ENCODE measurements at regions not wholly inside any gene's neighbourhood (a gene's known extent, or its start where the extent isn't known, plus 50 kb on each side); places are given as distances from the start of the nearest gene placed in this dataset.
"Not testable (repeated sequence)": the region's sequence is repeated elsewhere in the genome, so short reads cannot be mapped to it uniquely, and the experiment has no call there.

DNA sequence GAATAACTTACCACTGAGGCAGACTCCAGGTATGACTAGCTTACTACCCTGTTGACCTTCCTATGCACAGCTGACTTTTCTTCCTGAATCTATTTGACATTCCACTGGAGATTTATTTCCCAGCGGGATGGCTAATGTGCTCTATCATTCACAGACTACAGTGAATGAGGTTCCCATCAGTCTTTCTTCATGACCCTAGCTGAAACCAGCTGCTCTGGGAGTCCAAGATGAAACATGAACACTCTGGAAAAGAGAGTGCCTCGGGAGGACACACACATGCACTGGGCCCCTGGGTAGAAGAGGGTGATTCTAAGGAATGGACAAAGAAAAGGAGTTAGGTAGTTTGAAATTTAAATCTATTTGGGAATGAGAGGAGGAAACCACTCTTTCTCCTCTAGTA, 82.6 kb upstream of the DST start:
- Histone ChIP-seq H2AFZ (no peak overlapping the region), H3K27ac (peak overlapping the region; percentile 89), H3K9me3 (ENCODE audit: low read depth) (no peaks in the 10 kb centered on the region), H3K9me2 (replicated peaks; ENCODE audit: insufficient read depth) (no peaks in the 10 kb centered on the region), H4K20me1 (ENCODE audit: insufficient read depth, poor library complexity, severe bottlenecking) (no peaks in the 10 kb centered on the region), H3K36me3 (replicated peaks; ENCODE audit: insufficient read depth, low read depth) (no peaks in the 10 kb centered on the region), H3K79me2 (peaks cover 22% of the 10 kb centered on the region), H3K4me3 (no peak overlapping the region), H3K4me1 (ENCODE audit: insufficient read depth) (peaks cover 48% of the 10 kb centered on the region), H3K4me2 (no peak overlapping the region), H3K27me3 (no peaks in the 10 kb centered on the region)
- DNase-seq (ENCODE audit: low spot score), result no peak
- 75% methylated on average over 2 of the region's 2 CpGs for WGBS (ENCODE audit: low lambda C conversion rate, missing lambda C conversion rate)
- TF ChIP-seq EZH2 (IDR thresholded peaks at IDR 0.05; ENCODE audit: borderline replicate concordance), result no peak
- TF ChIP-seq, protein P1, sequence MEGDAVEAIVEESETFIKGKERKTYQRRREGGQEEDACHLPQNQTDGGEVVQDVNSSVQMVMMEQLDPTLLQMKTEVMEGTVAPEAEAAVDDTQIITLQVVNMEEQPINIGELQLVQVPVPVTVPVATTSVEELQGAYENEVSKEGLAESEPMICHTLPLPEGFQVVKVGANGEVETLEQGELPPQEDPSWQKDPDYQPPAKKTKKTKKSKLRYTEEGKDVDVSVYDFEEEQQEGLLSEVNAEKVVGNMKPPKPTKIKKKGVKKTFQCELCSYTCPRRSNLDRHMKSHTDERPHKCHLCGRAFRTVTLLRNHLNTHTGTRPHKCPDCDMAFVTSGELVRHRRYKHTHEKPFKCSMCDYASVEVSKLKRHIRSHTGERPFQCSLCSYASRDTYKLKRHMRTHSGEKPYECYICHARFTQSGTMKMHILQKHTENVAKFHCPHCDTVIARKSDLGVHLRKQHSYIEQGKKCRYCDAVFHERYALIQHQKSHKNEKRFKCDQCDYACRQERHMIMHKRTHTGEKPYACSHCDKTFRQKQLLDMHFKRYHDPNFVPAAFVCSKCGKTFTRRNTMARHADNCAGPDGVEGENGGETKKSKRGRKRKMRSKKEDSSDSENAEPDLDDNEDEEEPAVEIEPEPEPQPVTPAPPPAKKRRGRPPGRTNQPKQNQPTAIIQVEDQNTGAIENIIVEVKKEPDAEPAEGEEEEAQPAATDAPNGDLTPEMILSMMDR (IDR thresholded peaks at IDR 0.05; ENCODE audit: poor library complexity), result no peak
- no peak for TF ChIP-seq EZH2phosphoT487 (IDR thresholded peaks at IDR 0.05; ENCODE audit: low read depth, severe bottlenecking, unreplicated experiment)

DNA sequence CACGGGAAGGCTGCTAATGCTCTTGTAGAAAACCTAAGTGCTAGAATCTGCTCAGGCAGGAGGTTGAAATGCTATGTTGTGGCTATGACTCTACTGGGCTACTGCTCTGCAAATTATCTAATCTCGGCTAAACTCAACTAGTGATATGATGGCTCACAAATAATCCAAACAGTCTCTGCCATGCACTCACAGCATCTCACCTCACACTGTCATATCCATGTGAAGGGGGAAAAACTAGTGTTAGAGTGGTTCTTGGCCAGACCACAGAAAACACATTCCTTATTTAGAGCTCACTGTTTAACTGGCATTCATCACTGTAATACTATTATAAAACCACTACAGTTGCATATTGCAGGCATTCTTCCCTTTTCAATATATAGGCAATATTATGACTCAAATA, 81.8 kb upstream of the DST start:
- Histone ChIP-seq H3K36me3 (replicated peaks; ENCODE audit: insufficient read depth, low read depth) (no peaks in the 10 kb centered on the region), H4K20me1 (ENCODE audit: insufficient read depth, poor library complexity, severe bottlenecking) (no peaks in the 10 kb centered on the region), H3K27me3 (no peaks in the 10 kb centered on the region), H3K79me2 (peaks cover 28% of the 10 kb centered on the region), H3K4me1 (ENCODE audit: insufficient read depth) (peaks cover 46% of the 10 kb centered on the region), H3K27ac (peak overlapping the region; percentile 89), H3K9me3 (ENCODE audit: low read depth) (no peaks in the 10 kb centered on the region), H2AFZ (no peak overlapping the region), H3K9me2 (replicated peaks; ENCODE audit: insufficient read depth) (no peaks in the 10 kb centered on the region), H3K4me3 (no peak overlapping the region), H3K4me2 (no peak overlapping the region)
- no peak for DNase-seq (ENCODE audit: low spot score)
- TF ChIP-seq EZH2 (IDR thresholded peaks at IDR 0.05; ENCODE audit: borderline replicate concordance) (no peak), EZH2phosphoT487 (IDR thresholded peaks at IDR 0.05; ENCODE audit: low read depth, severe bottlenecking, unreplicated experiment) (no peak)
- TF ChIP-seq, protein P1 (IDR thresholded peaks at IDR 0.05; ENCODE audit: poor library complexity), result no peak
- WGBS (ENCODE audit: low lambda C conversion rate, missing lambda C conversion rate), result 52% methylated on average over 2 of the region's 2 CpGs

DNA sequence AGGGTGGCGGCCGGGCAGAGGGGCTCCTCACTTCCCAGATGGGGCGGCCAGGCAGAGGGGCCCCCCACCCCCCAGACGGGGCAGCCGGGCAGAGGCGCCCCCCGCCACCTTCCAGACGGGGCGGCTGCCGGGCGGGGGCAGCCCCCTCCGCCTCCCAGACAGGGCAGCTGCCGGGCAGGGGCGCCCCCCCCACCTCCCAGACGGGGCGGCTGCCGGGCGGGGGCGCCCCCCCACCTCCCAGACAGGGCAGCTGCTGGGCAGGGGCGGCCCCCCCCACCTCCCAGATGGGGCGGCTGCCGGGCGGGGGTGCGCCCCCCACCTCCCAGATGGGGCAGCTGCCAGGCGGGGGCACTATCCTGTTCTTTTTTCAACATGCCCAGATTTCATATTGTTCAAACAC, 78.2 kb upstream of the DST start:
- H3K27ac ChIP-seq, result no peak overlapping the region

GRCh38 chr6:56720202-56720601, 77.5 kb upstream of the DST start:
- Histone ChIP-seq H3K27ac (peak overlapping the region; percentile 71), H3K4me1 (ENCODE audit: insufficient read depth) (peaks cover 24% of the 10 kb centered on the region), H3K79me2 (peaks cover 66% of the 10 kb centered on the region)
- H3K4me3 ChIP-seq; H3K27me3 ChIP-seq; H2AFZ ChIP-seq; H3K36me3 ChIP-seq (replicated peaks; ENCODE audit: insufficient read depth, low read depth); H3K9me3 ChIP-seq (ENCODE audit: low read depth); H4K20me1 ChIP-seq (ENCODE audit: insufficient read depth, poor library complexity, severe bottlenecking); DNase-seq (ENCODE audit: low spot score); H3K9me2 ChIP-seq (replicated peaks; ENCODE audit: insufficient read depth); H3K4me2 ChIP-seq: not testable (repeated sequence)
- 70% methylated on average over 4 of the region's 4 CpGs for WGBS (ENCODE audit: low lambda C conversion rate, missing lambda C conversion rate)

More for the DNA sequence above, 78.2 kb upstream of the DST start:
- H3K4me2 ChIP-seq, result no peak overlapping the region
- H3K4me3 ChIP-seq, result no peak overlapping the region
- H3K27me3 ChIP-seq, result no peaks in the 10 kb centered on the region
- H4K20me1 ChIP-seq (ENCODE audit: insufficient read depth, poor library complexity, severe bottlenecking), result no peaks in the 10 kb centered on the region
- peaks cover 24% of the 10 kb centered on the region for H3K4me1 ChIP-seq (ENCODE audit: insufficient read depth)
- DNase-seq (ENCODE audit: low spot score), result no peak
- no peaks in the 10 kb centered on the region for H3K36me3 ChIP-seq (replicated peaks; ENCODE audit: insufficient read depth, low read depth)
- H3K79me2 ChIP-seq, result peaks cover 60% of the 10 kb centered on the region
- no peaks in the 10 kb centered on the region for H3K9me2 ChIP-seq (replicated peaks; ENCODE audit: insufficient read depth)
- no peak overlapping the region for H2AFZ ChIP-seq
- WGBS (ENCODE audit: low lambda C conversion rate, missing lambda C conversion rate), result 93% methylated on average over 6 of the region's 25 CpGs
- no peak for TF ChIP-seq EZH2 (IDR thresholded peaks at IDR 0.05; ENCODE audit: borderline replicate concordance)
- TF ChIP-seq, protein P1 (IDR thresholded peaks at IDR 0.05; ENCODE audit: poor library complexity), result no peak
- no peak for TF ChIP-seq EZH2phosphoT487 (IDR thresholded peaks at IDR 0.05; ENCODE audit: low read depth, severe bottlenecking, unreplicated experiment)
- H3K9me3 ChIP-seq (ENCODE audit: low read depth), result no peaks in the 10 kb centered on the region

DNA sequence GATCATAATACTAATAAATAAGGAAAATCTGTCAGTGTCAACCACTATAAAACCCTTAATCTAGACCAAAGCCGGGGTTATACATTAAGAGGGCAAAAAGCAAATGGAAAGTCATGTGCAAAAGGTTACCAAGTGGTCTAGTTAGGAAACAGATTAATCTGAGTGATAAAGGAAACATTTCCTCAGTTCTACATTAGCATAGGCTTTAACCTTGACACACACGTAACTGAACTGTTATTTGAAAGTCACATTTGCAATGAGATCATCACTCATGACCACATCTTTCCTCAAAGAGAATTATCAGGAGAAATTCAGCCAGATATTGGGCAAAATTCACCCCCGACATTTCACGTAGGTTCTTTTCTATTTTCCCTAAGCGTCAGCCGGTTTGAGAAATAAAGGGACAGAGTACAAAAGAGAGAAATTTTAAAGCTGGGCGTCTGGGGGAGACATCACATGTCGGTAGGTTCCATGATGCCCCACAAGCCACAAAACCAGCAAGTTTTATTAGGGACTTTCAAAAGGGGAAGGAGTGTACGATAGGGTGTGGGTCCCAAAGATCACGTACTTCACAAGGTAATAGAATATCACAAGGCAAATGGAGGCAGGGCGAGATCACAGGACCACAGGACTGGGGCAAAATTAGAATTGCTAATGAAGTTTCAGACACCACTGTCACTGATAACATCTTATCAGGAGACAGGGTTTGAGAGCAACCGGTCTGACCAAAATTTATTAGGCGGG, 76.8 kb upstream of the DST start:
- H3K4me1 ChIP-seq (ENCODE audit: insufficient read depth), result peaks cover 26% of the 10 kb centered on the region
- H3K4me2 ChIP-seq; H2AFZ ChIP-seq; H3K9me2 ChIP-seq (replicated peaks; ENCODE audit: insufficient read depth); H3K27me3 ChIP-seq; H3K4me3 ChIP-seq; H3K9me3 ChIP-seq (ENCODE audit: low read depth); DNase-seq (ENCODE audit: low spot score); H4K20me1 ChIP-seq (ENCODE audit: insufficient read depth, poor library complexity, severe bottlenecking); H3K36me3 ChIP-seq (replicated peaks; ENCODE audit: insufficient read depth, low read depth): not testable (repeated sequence)
- peak overlapping the region; percentile 71 for H3K27ac ChIP-seq
- WGBS (ENCODE audit: low lambda C conversion rate, missing lambda C conversion rate), result 93% methylated on average over 13 of the region's 13 CpGs
- peaks cover 67% of the 10 kb centered on the region for H3K79me2 ChIP-seq
